ENCODE measurements at regions not wholly inside any gene's neighbourhood (a gene's known extent, or its start where the extent isn't known, plus 50 kb on each side); places are given as distances from the start of the nearest gene placed in this dataset.

- ATAC-seq (no peak), DNase-seq (no peak)
- TF ChIP-seq, protein P1, sequence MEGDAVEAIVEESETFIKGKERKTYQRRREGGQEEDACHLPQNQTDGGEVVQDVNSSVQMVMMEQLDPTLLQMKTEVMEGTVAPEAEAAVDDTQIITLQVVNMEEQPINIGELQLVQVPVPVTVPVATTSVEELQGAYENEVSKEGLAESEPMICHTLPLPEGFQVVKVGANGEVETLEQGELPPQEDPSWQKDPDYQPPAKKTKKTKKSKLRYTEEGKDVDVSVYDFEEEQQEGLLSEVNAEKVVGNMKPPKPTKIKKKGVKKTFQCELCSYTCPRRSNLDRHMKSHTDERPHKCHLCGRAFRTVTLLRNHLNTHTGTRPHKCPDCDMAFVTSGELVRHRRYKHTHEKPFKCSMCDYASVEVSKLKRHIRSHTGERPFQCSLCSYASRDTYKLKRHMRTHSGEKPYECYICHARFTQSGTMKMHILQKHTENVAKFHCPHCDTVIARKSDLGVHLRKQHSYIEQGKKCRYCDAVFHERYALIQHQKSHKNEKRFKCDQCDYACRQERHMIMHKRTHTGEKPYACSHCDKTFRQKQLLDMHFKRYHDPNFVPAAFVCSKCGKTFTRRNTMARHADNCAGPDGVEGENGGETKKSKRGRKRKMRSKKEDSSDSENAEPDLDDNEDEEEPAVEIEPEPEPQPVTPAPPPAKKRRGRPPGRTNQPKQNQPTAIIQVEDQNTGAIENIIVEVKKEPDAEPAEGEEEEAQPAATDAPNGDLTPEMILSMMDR (IDR thresholded peaks at IDR 0.05), result no peak
- Histone ChIP-seq H3K4me3 (no peak overlapping the region), H3K36me3 (ENCODE audit: low read depth) (no peaks in the 10 kb centered on the region), H3K9me3 (no peaks in the 10 kb centered on the region), H3K4me1 (ENCODE audit: low read depth) (no peaks in the 10 kb centered on the region)
- intact Hi-C loops (cut with DNase I, micrococcal nuclease), result no loop called here
Measured at GRCh38 chr3:167166012-167166411, 214.1 kb downstream of the ZBBX start.

- DNase-seq, result no peak
- Histone ChIP-seq H3K9me3 (no peaks in the 10 kb centered on the region), H3K4me3 (no peak overlapping the region), H3K4me1 (ENCODE audit: low read depth) (no peaks in the 10 kb centered on the region), H3K36me3 (ENCODE audit: low read depth) (no peaks in the 10 kb centered on the region)
- TF ChIP-seq, protein P1 (IDR thresholded peaks at IDR 0.05), result no peak
- intact Hi-C loops (cut with DNase I, micrococcal nuclease), result no loop called here
- ATAC-seq, result no peak
Measured at GRCh38 chr3:167163580-167163979, 216.5 kb downstream of the ZBBX start.

DNA sequence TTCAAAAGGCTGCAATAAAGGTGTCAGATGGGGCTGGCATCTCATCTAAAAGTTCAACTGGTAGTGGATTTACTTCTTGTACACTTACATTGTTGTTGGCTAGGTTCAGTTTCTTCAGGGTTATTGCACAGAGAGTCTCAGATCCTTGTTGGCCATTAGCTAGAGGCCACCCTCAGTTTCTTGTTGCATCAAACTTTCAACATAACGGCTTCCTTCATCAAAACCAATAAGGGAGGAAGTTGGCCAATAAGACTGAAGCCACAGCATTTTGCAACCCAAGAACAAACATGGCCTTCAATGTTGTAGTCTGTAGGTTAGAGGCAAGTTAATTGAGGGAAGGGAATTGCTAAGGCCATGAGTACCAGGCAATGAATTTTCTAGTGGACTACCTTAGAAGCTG lies 218.0 kb downstream of the ZBBX start:
- ATAC-seq, result no peak
- H3K4me3 ChIP-seq, result no peak overlapping the region
- DNase-seq, result no peak
- TF ChIP-seq, protein P1 (IDR thresholded peaks at IDR 0.05), result no peak
- H3K9me3 ChIP-seq, result peaks cover 2% of the 10 kb centered on the region
- intact Hi-C loops (cut with DNase I, micrococcal nuclease), result no loop called here
- H3K4me1 ChIP-seq (ENCODE audit: low read depth), result no peaks in the 10 kb centered on the region
- no peaks in the 10 kb centered on the region for H3K36me3 ChIP-seq (ENCODE audit: low read depth)

DNA sequence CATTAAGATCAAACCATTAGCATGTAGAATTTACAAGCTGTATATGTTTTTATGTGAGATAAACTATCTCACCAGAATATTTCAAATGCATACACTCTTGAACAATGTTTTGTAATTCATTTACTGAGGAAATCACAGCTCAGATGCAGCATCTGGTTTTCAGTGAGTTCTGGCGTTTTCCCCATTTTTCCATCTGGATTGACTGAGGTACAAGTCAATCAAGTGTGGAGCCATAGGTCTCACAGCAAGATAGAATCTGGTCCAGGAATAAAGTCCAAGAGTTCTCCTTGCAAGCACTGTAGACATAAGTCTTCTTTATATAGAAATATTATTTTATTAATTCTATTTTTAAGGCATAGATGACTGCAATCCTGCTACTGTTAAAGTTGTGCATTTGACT lies 219.3 kb downstream of the ZBBX start:
- Histone ChIP-seq H3K36me3 (ENCODE audit: low read depth) (no peaks in the 10 kb centered on the region), H3K4me1 (ENCODE audit: low read depth) (no peaks in the 10 kb centered on the region), H3K9me3 (peaks cover 15% of the 10 kb centered on the region), H3K4me3 (no peak overlapping the region)
- ATAC-seq (no peak), DNase-seq (no peak)
- intact Hi-C loops (cut with DNase I, micrococcal nuclease), result no loop called here
- TF ChIP-seq, protein P1 (IDR thresholded peaks at IDR 0.05), result no peak

- H3K9me3 ChIP-seq, result peaks cover 10% of the 10 kb centered on the region
- no peak overlapping the region for H3K4me3 ChIP-seq
- DNase-seq (no peak), ATAC-seq (no peak)
- H3K4me1 ChIP-seq (ENCODE audit: low read depth), result no peaks in the 10 kb centered on the region
- H3K36me3 ChIP-seq (ENCODE audit: low read depth), result no peaks in the 10 kb centered on the region
- intact Hi-C loops (cut with DNase I, micrococcal nuclease), result no loop called here
- TF ChIP-seq, protein P1 (IDR thresholded peaks at IDR 0.05), result no peak
Measured at GRCh38 chr3:167151636-167152035, 228.5 kb downstream of the ZBBX start.

- no peak for DNase-seq
- Histone ChIP-seq H3K9me3 (no peaks in the 10 kb centered on the region), H3K36me3 (ENCODE audit: low read depth) (no peaks in the 10 kb centered on the region), H3K4me3 (no peak overlapping the region), H3K4me1 (ENCODE audit: low read depth) (no peaks in the 10 kb centered on the region)
- intact Hi-C loops (cut with DNase I, micrococcal nuclease), result no loop called here
- no peak for ATAC-seq
- TF ChIP-seq, protein P1 (IDR thresholded peaks at IDR 0.05), result no peak
Measured at GRCh38 chr3:167148136-167148535, 232.0 kb downstream of the ZBBX start.
